Vagina (tissue), 2 donors: ENCODE measurements at regions not wholly inside any gene's neighbourhood (a gene's known extent, or its start where the extent isn't known, plus 50 kb on each side); places are given as distances from the start of the nearest gene placed in this dataset.

Experiments used
- POLR2A ChIP-seq, 2 donors: fragments of 450-650 bp; IDR thresholded peaks; one replicate each; pipeline ENCODE4 v1.6.1; 2017; ENCODE audit warnings: antibody characterized with exemption in 2 of 2, mild to moderate bottlenecking in 2 of 2, moderate library complexity in 2 of 2
- POLR2AphosphoS5 ChIP-seq, 2 donors: sonication (generic); formaldehyde crosslinking; IDR thresholded peaks; one replicate each; pipeline ENCODE4 v1.9.0; 2017; ENCODE audit warnings: antibody characterized with exemption in 2 of 2, mild to moderate bottlenecking in 2 of 2, low read depth in 1 of 2; ENCODE audit not compliant: insufficient read depth in 1 of 2
- TF ChIP-seq, protein P1 (sequence below), 3 experiments: fragments of 450-650 bp in 2 of 3; fragments of 200-600 bp in 1 of 3; sonication (generic) in 1 of 3; IDR thresholded peaks; one replicate each; pipeline ENCODE4 v1.5.1; 2017 to 2019; ENCODE audit warnings: antibody characterized with exemption in 3 of 3, mild to moderate bottlenecking in 2 of 3, moderate library complexity in 2 of 3

DNA sequence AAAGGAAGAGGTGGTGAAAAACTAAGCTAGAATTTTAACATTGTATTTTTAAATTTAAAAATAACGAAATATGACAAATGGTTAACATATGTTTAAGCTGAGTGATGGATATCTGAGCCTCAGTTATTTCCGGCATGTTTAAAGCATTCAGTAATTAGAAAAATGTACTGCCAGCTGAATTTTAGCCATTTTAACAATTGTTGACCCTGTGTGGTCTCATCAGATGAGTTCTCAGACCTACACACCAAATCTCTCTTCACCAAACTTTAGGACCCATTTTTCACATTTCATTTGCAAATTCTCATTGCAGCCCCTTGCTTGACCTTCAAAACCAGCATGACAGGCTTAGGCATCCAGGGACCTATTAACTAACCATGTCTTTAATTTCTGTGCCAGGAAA lies 91.5 kb upstream of the RGPD4 start:
- TF ChIP-seq, protein P1, sequence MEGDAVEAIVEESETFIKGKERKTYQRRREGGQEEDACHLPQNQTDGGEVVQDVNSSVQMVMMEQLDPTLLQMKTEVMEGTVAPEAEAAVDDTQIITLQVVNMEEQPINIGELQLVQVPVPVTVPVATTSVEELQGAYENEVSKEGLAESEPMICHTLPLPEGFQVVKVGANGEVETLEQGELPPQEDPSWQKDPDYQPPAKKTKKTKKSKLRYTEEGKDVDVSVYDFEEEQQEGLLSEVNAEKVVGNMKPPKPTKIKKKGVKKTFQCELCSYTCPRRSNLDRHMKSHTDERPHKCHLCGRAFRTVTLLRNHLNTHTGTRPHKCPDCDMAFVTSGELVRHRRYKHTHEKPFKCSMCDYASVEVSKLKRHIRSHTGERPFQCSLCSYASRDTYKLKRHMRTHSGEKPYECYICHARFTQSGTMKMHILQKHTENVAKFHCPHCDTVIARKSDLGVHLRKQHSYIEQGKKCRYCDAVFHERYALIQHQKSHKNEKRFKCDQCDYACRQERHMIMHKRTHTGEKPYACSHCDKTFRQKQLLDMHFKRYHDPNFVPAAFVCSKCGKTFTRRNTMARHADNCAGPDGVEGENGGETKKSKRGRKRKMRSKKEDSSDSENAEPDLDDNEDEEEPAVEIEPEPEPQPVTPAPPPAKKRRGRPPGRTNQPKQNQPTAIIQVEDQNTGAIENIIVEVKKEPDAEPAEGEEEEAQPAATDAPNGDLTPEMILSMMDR (IDR thresholded peaks at IDR 0.05), result no peak
- TF ChIP-seq POLR2A (IDR thresholded peaks at IDR 0.05), result no peak
- TF ChIP-seq POLR2AphosphoS5 (IDR thresholded peaks at IDR 0.05; ENCODE audit: insufficient read depth in 1 of 2, low read depth in 1 of 2), result no peak
